CD4-positive, alpha-beta T cell (primary cell): ENCODE measurements at regions not wholly inside any gene's neighbourhood (a gene's known extent, or its start where the extent isn't known, plus 50 kb on each side); places are given as distances from the start of the nearest gene placed in this dataset.

ENCODE experiments used
- ATAC-seq: fragments of 200-7000 bp; cut with Tn5 transposase; one replicate; pipeline ENCODE4 v1.10.0; 2022; ENCODE audit warnings: mild to moderate bottlenecking; ENCODE audit not compliant: poor library complexity
- CTCF ChIA-PET: fragments of 350-600 bp; sonication (Branson Sonifier 250); formaldehyde crosslinking; loops from one replicate; lab custom pipeline; 2021; ENCODE audit warnings: antibody characterized with exemption, inconsistent platforms; lab: Charles Lee
- POLR2A ChIA-PET: fragments of 350-600 bp; sonication (Branson Sonifier 250); formaldehyde crosslinking; loops from one replicate; lab custom pipeline; 2021; ENCODE audit warnings: antibody characterized with exemption, inconsistent platforms; lab: Charles Lee
- DNase-seq, 14 experiments: peaks; one replicate each; pipeline ENCODE4 v3.0.0-alpha.2; 2013 to 2020; ENCODE audit warnings: mixed read lengths in 2 of 14
- H3K27ac ChIP-seq, 2 donors: one replicate each; pipeline versions ENCODE4 v1.5.1 to v1.7.0; 2013; ENCODE audit warnings: low read length in 2 of 2, low read depth in 1 of 2, mild to moderate bottlenecking in 1 of 2
- H3K27me3 ChIP-seq, 2 experiments: 1 replicate in 1 of 2; 2 replicates in 1 of 2; pipeline versions ENCODE4 v1.6.1 to v1.7.0; 2013; ENCODE audit warnings: low read length in 2 of 2, control low read depth in 1 of 2, mild to moderate bottlenecking in 1 of 2, moderate library complexity in 1 of 2; ENCODE audit not compliant: insufficient read depth in 2 of 2, control insufficient read depth in 1 of 2
- H3K36me3 ChIP-seq: one replicate; pipeline ENCODE4 v1.6.1; 2013; ENCODE audit warnings: low read length, control low read depth; ENCODE audit not compliant: insufficient read depth
- H3K4me1 ChIP-seq: one replicate; pipeline ENCODE4 v1.6.1; 2013; ENCODE audit warnings: low read length, control low read depth; ENCODE audit not compliant: insufficient read depth
- H3K4me3 ChIP-seq: one replicate; pipeline ENCODE4 v1.5.1; 2013; ENCODE audit warnings: mild to moderate bottlenecking, low read length, moderate library complexity
- H3K9me3 ChIP-seq, 2 experiments: 1 replicate in 1 of 2; 2 replicates in 1 of 2; pipeline versions ENCODE4 v1.6.1 to v1.7.0; 2013; ENCODE audit warnings: low read length in 2 of 2, mild to moderate bottlenecking in 2 of 2, control low read depth in 1 of 2, moderate library complexity in 1 of 2; ENCODE audit not compliant: control insufficient read depth in 1 of 2, insufficient read depth in 1 of 2
- H3K27ac Mint-ChIP-seq: one replicate; pipeline ENCODE4 v1.8.0; 2020; ENCODE audit warnings: mixed read lengths
- H3K27me3 Mint-ChIP-seq: one replicate; pipeline ENCODE4 v1.8.0; 2021; ENCODE audit warnings: mixed read lengths
- H3K36me3 Mint-ChIP-seq: one replicate; pipeline ENCODE4 v1.8.0; 2021; ENCODE audit warnings: low read depth, mixed read lengths
- H3K4me1 Mint-ChIP-seq: one replicate; pipeline ENCODE4 v1.8.0; 2021; ENCODE audit warnings: low read depth, mixed read lengths
- H3K4me3 Mint-ChIP-seq: one replicate; pipeline ENCODE4 v1.8.0; 2020; ENCODE audit warnings: mild to moderate bottlenecking, mixed read lengths
- H3K9me3 Mint-ChIP-seq: one replicate; pipeline ENCODE4 v1.8.0; 2020; ENCODE audit warnings: mixed read lengths
- CTCF ChIP-seq: fragments of 200-600 bp; IDR thresholded peaks from one replicate; pipeline ENCODE4 v1.8.0; 2022; ENCODE audit warnings: antibody characterized with exemption, mild to moderate bottlenecking
- intact Hi-C, 2 experiments: fragments of 100-400 bp; cut with DNase I in 1 of 2; cut with micrococcal nuclease in 1 of 2; formaldehyde crosslinking; loops; one replicate each; pipeline versions ENCODE4 v1.15.1 to v1.9.0; 2023 to 2025; cut with DNase I, micrococcal nuclease

GRCh38 chr5:18975624-18976023 is 1012.4 kb downstream of the CDH18 start:
- Mint-ChIP-seq H3K27me3 (no peaks in the 10 kb centered on the region), H3K4me3 (no peak overlapping the region), H3K9me3 (peaks cover 2% of the 10 kb centered on the region), H3K27ac (no peak overlapping the region), H3K36me3 (no peaks in the 10 kb centered on the region), H3K4me1 (no peaks in the 10 kb centered on the region)
- ChIA-PET POLR2A (no interaction called here), CTCF (no interaction called here)
- Histone ChIP-seq H3K9me3 (no peaks in the 10 kb centered on the region), H3K4me3 (no peak overlapping the region), H3K27ac (no peak overlapping the region), H3K4me1 (no peaks in the 10 kb centered on the region), H3K27me3 (no peaks in the 10 kb centered on the region), H3K36me3 (no peaks in the 10 kb centered on the region)
- TF ChIP-seq CTCF: no peak
- ATAC-seq (no peak), DNase-seq (no peak)
- intact Hi-C loops: no loop called here

GRCh38 chr5:18977880-18978279 is 1010.1 kb downstream of the CDH18 start:
- DNase-seq (no peak), ATAC-seq (no peak)
- POLR2A ChIA-PET: no interaction called here
- H3K4me1 Mint-ChIP-seq: no peaks in the 10 kb centered on the region
- no peaks in the 10 kb centered on the region for H3K9me3 ChIP-seq
- CTCF ChIA-PET: no interaction called here
- no peaks in the 10 kb centered on the region for H3K36me3 ChIP-seq
- no peaks in the 10 kb centered on the region for H3K27me3 Mint-ChIP-seq
- H3K4me3 ChIP-seq: no peak overlapping the region
- H3K27ac Mint-ChIP-seq: no peak overlapping the region
- H3K36me3 Mint-ChIP-seq: no peaks in the 10 kb centered on the region
- no peak overlapping the region for H3K27ac ChIP-seq
- no peaks in the 10 kb centered on the region for H3K27me3 ChIP-seq
- H3K9me3 Mint-ChIP-seq: no peaks in the 10 kb centered on the region
- no peak for TF ChIP-seq CTCF
- H3K4me1 ChIP-seq: no peaks in the 10 kb centered on the region
- intact Hi-C loops: no loop called here
- no peak overlapping the region for H3K4me3 Mint-ChIP-seq

- Mint-ChIP-seq H3K36me3 (no peaks in the 10 kb centered on the region), H3K4me1 (no peaks in the 10 kb centered on the region), H3K9me3 (peaks cover 8% of the 10 kb centered on the region), H3K27ac (no peak overlapping the region), H3K27me3 (no peaks in the 10 kb centered on the region), H3K4me3 (no peak overlapping the region)
- Histone ChIP-seq H3K27ac (no peak overlapping the region), H3K36me3 (no peaks in the 10 kb centered on the region), H3K4me3 (no peak overlapping the region), H3K4me1 (no peaks in the 10 kb centered on the region), H3K9me3 (no peaks in the 10 kb centered on the region), H3K27me3 (no peaks in the 10 kb centered on the region)
- TF ChIP-seq CTCF: no peak
- CTCF ChIA-PET: no interaction called here
- DNase-seq (no peak), ATAC-seq (no peak)
- POLR2A ChIA-PET: no interaction called here
- intact Hi-C loops: no loop called here
Measured at GRCh38 chr5:18984559-18985080, 1003.4 kb downstream of the CDH18 start.
